BLaER1 treated with 17β-estradiol and CSF1 and Interleukin-3, amounts not matched to agents 10 nM and 100 nM (cell line): ENCODE measurements at regions not wholly inside any gene's neighbourhood (a gene's known extent, or its start where the extent isn't known, plus 50 kb on each side); places are given as distances from the start of the nearest gene placed in this dataset.

Experiments
- H3K27ac ChIP-seq, 11 experiments: shearing (Covaris generic); formaldehyde crosslinking; 2 replicates each; pipeline ENCODE4 v1.8.1; 2022
- H3K27me3 ChIP-seq, 11 experiments: shearing (Covaris generic); formaldehyde crosslinking; 2 replicates each; pipeline ENCODE4 v1.8.1; 2022
- H3K36me3 ChIP-seq, 11 experiments: shearing (Covaris generic); formaldehyde crosslinking; 2 replicates each; pipeline ENCODE4 v1.8.1; 2022
- H3K4me1 ChIP-seq, 10 experiments: shearing (Covaris generic); formaldehyde crosslinking; 2 replicates each; pipeline ENCODE4 v1.8.1; 2022
- H3K4me2 ChIP-seq, 11 experiments: shearing (Covaris generic); formaldehyde crosslinking; 2 replicates each; pipeline ENCODE4 v1.8.1; 2022
- H3K4me3 ChIP-seq, 10 experiments: shearing (Covaris generic); formaldehyde crosslinking; 2 replicates each; pipeline ENCODE4 v1.8.1; 2022
- H3K9ac ChIP-seq, 11 experiments: shearing (Covaris generic); formaldehyde crosslinking; 2 replicates each; pipeline ENCODE4 v1.8.1; 2022
- H3K9me3 ChIP-seq, 11 experiments: shearing (Covaris generic); formaldehyde crosslinking; replicated peaks in 1 of 11; 2 replicates each; pipeline ENCODE4 v1.8.1; 2022
- H4K20me1 ChIP-seq, 11 experiments: shearing (Covaris generic); formaldehyde crosslinking; 2 replicates each; pipeline ENCODE4 v1.8.1; 2022
- Cebpa-rat ChIP-seq, 11 experiments: shearing (Covaris generic); IDR thresholded peaks; 2 replicates each; pipeline ENCODE4 v1.8.1; 2022

DNA sequence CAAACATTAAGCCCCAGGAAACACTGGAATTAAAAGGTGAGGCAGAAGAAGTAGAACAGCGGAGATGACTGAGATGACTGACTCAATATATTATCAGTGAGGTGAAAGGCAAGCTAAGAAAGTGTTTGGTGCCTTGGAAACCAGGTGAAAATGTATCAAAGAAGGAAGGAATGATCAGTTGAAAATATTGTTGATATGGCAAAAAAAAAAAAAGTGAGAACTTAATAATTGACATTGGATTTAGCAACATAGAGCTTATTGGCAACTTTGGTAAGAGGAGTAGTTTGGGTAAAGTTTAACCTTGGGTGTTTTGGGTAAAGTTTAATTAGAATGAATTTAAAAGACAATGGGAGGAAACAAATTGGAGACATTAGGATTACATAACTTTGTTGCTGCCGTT, 127.7 kb upstream of the MYOCD start:
- H3K27me3 ChIP-seq, result no peaks in the 10 kb centered on the region
- H3K4me3 ChIP-seq, result no peak overlapping the region
- no peaks in the 10 kb centered on the region for H4K20me1 ChIP-seq
- no peak overlapping the region for H3K4me2 ChIP-seq
- H3K9ac ChIP-seq, result no peak overlapping the region
- H3K27ac ChIP-seq, result no peak overlapping the region
- no peaks in the 10 kb centered on the region for H3K4me1 ChIP-seq
- H3K9me3 ChIP-seq, result no peaks in the 10 kb centered on the region
- TF ChIP-seq Cebpa-rat (IDR thresholded peaks at IDR 0.05), result no peak
- no peaks in the 10 kb centered on the region for H3K36me3 ChIP-seq

DNA sequence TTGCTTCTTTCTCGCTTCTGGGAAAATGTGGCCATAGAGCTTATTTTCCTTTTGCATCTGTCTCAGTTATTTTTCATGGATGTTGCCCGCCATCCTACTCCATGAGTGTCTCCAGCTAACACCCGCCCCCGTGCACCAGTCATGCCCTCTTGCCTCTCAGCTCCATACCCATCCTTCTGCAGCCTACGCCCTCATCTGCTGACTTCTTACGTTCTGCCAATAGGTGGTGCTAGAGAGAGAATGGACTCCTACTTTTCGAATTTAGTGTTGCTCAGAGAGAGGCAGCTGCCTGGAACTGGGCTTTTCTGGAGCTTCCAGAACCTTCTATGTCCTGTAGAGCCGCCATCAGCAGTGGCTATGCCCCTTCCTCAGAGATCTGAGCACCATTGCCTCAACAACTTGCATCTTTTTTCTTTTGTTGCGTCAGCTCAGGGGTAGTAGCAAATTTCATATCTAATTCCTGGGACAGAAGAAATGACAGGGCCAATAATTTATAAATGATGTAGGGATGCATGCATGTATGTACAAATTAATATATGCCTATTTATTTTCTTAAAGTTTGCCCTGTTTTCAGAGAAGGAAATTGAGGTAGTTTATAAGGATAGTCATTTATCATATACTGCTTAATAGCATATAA, 119.7 kb upstream of the MYOCD start:
- TF ChIP-seq Cebpa-rat (IDR thresholded peaks at IDR 0.05), result no peak
- H3K4me3 ChIP-seq, result no peak overlapping the region
- no peaks in the 10 kb centered on the region for H3K36me3 ChIP-seq
- no peaks in the 10 kb centered on the region for H3K4me1 ChIP-seq
- no peak overlapping the region for H3K9ac ChIP-seq
- H3K27me3 ChIP-seq, result no peaks in the 10 kb centered on the region
- no peaks in the 10 kb centered on the region for H3K9me3 ChIP-seq
- H4K20me1 ChIP-seq, result no peaks in the 10 kb centered on the region
- H3K27ac ChIP-seq, result no peak overlapping the region
- no peak overlapping the region for H3K4me2 ChIP-seq

DNA sequence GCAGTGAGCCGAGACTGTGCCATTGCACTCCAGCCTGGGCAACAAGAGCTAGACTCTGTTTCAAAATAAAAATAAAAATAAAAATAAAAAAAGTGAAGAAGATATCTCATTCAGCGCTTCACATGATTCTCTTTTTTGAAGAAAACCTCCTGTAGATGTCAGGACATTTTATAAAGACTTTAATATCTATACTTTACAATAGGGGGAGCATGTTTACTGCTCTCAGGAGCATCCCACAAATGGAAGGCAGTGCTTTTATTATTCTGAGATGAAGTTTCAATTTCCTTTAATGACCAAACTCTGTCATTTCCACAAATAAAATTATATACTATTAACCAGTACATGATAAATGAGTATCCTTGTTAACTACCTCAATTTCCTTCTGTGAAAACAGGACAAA, 118.7 kb upstream of the MYOCD start:
- no peaks in the 10 kb centered on the region for H3K9me3 ChIP-seq
- no peak overlapping the region for H3K9ac ChIP-seq
- no peak overlapping the region for H3K4me3 ChIP-seq
- no peaks in the 10 kb centered on the region for H3K4me1 ChIP-seq
- no peak overlapping the region for H3K4me2 ChIP-seq
- H3K36me3 ChIP-seq, result no peaks in the 10 kb centered on the region
- no peaks in the 10 kb centered on the region for H4K20me1 ChIP-seq
- no peaks in the 10 kb centered on the region for H3K27me3 ChIP-seq
- TF ChIP-seq Cebpa-rat (IDR thresholded peaks at IDR 0.05), result no peak
- no peak overlapping the region for H3K27ac ChIP-seq

DNA sequence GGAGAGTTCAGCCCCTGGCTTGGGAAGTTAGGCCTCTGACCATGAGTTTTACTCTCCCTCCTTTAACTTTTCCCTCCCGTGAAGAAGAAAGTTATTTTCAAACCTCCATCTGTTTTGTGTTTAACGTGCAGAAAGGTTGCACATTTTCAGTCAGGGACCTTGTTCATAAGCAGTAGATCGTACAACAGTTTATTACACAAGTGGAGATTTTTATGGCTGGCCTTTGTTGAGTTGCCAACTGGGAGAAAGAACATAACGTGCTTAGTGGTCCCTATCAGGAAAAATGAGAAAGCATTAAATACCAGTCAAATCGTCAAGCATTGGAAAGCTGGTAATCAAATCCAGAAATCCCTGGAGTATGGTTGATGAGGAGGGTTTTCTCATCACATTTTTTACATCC, 117.9 kb upstream of the MYOCD start:
- Histone ChIP-seq H3K4me1 (no peaks in the 10 kb centered on the region), H3K4me3 (no peak overlapping the region)

DNA sequence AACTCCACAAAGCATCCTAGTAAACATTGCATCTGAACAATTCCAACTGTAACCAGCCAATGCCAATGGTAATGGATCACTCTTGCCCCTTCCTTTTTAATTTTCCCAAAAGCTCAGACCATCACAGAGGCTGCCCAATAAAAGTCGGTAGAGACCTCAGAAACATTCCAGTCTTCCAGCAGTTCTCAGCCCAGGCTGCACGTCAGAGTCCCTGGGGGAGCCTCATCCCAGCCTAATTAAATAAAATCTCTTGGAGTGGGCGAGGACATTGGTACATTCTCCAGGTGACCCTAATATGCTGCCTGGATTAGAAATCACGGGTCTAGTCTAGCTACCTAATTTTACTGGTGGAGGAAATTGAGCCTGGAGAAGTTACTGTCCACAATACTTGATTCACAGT, 117.1 kb upstream of the MYOCD start:
- no peak overlapping the region for H3K4me2 ChIP-seq
- H3K9me3 ChIP-seq, result no peaks in the 10 kb centered on the region
- H3K4me3 ChIP-seq, result no peak overlapping the region
- no peaks in the 10 kb centered on the region for H3K36me3 ChIP-seq
- no peak overlapping the region for H3K9ac ChIP-seq
- no peaks in the 10 kb centered on the region for H3K27me3 ChIP-seq
- no peaks in the 10 kb centered on the region for H3K4me1 ChIP-seq
- H4K20me1 ChIP-seq, result no peaks in the 10 kb centered on the region
- no peak overlapping the region for H3K27ac ChIP-seq
- TF ChIP-seq Cebpa-rat (IDR thresholded peaks at IDR 0.05), result no peak

More for the DNA sequence above, 117.9 kb upstream of the MYOCD start:
- H4K20me1 ChIP-seq, result no peaks in the 10 kb centered on the region
- no peak for TF ChIP-seq Cebpa-rat (IDR thresholded peaks at IDR 0.05)
- no peaks in the 10 kb centered on the region for H3K36me3 ChIP-seq
- H3K9ac ChIP-seq, result no peak overlapping the region
- H3K9me3 ChIP-seq, result no peaks in the 10 kb centered on the region
- H3K4me2 ChIP-seq, result no peak overlapping the region
- H3K27me3 ChIP-seq, result no peaks in the 10 kb centered on the region
- H3K27ac ChIP-seq, result no peak overlapping the region

DNA sequence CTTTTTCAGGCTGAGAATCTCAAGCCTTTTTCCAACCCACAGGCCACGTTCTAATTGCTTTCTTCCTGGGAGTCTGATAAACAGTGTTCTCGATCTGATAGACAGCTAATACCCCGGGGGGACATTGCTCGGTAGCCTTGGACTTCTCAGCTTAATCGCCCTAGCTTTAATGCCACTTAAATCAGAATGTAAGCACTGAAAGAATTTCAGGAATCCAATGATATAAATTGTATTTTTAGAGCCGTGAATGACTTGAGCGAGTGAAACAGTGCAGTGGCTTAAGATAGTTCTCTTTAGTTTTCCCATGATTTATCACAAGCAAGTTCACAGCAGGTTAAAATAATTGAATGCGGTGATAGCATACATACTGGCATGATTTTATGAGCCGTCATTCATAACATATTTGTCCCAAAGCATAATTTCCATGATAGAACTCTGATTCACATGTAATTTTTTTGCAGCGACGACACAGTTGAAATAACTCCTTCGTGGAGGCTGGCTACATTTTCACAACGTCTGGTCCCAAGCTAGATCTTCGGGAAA, 116.1 kb upstream of the MYOCD start:
- no peaks in the 10 kb centered on the region for H3K36me3 ChIP-seq
- TF ChIP-seq Cebpa-rat (IDR thresholded peaks at IDR 0.05), result no peak
- no peak overlapping the region for H3K4me2 ChIP-seq
- no peak overlapping the region for H3K4me3 ChIP-seq
- H4K20me1 ChIP-seq, result no peaks in the 10 kb centered on the region
- H3K27me3 ChIP-seq, result no peaks in the 10 kb centered on the region
- H3K9ac ChIP-seq, result no peak overlapping the region
- no peaks in the 10 kb centered on the region for H3K4me1 ChIP-seq
- H3K27ac ChIP-seq, result no peak overlapping the region
- H3K9me3 ChIP-seq, result no peaks in the 10 kb centered on the region

DNA sequence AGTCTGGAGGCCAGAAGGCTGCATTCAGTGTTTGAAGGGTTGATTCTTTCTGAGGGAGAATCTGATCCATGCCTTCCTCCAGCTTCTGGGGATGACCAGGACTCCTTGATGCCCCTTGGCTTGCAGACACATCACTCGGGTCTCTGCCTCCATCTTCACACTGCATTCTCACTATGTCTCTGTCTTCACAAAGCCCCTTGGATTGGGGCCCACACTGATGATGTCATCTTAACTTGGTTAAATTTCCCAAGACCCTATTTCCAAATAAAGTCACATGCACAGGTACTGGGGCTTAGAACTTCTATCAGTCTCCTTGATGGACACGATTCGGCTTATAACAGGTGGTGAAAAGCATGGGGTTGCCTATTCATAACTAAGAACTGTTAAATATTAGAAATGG, 112.1 kb upstream of the MYOCD start:
- Histone ChIP-seq H3K36me3 (no peaks in the 10 kb centered on the region), H3K4me2 (no peak overlapping the region), H3K9me3 (no peaks in the 10 kb centered on the region), H3K4me1 (no peaks in the 10 kb centered on the region), H3K9ac (no peak overlapping the region), H3K27ac (no peak overlapping the region), H4K20me1 (no peaks in the 10 kb centered on the region), H3K4me3 (no peak overlapping the region), H3K27me3 (no peaks in the 10 kb centered on the region)
- no peak for TF ChIP-seq Cebpa-rat (IDR thresholded peaks at IDR 0.05)

DNA sequence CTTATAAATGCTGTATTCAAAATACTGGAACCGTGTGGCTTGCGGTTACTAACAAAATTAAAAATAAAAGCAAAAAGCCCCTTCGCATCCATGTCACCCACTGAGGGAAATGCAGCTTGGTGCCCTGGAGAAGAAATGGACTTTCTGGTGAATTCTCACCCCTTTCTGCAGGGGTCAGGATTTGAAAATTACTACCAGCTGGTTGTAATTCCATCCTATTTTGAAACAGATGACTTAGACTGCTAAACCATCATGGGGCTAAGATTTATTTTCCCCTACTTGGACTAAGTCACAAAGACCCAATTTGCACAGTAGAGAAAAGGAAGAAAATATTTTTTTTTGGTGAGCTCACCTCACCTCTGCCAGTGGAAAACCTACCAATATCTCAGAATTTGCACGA, 111.4 kb upstream of the MYOCD start:
- Histone ChIP-seq H3K9me3 (no peaks in the 10 kb centered on the region), H3K9ac (no peak overlapping the region), H3K4me2 (no peak overlapping the region), H3K36me3 (no peaks in the 10 kb centered on the region), H3K4me3 (no peak overlapping the region), H4K20me1 (no peaks in the 10 kb centered on the region), H3K4me1 (no peaks in the 10 kb centered on the region), H3K27me3 (no peaks in the 10 kb centered on the region), H3K27ac (no peak overlapping the region)
- no peak for TF ChIP-seq Cebpa-rat (IDR thresholded peaks at IDR 0.05)

DNA sequence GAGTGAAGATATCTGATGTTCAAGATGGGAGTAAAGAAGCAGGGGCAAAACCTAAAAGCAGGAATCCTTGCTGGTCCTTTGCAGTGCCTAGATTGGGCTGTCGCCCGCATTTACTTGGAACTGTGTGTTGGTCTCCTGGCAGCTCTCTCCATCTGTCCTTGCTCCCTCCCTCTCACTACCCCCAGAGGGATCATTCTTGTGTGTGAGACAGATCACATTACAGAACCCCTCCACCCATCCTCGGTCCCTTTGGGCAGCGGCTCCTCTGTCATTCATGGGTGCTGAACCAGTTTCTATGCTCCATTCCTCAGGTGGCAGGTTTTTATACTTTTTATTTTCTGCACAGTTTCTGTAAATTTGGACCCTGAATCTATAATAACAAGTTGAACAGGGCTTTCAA, 99.4 kb upstream of the MYOCD start:
- Histone ChIP-seq H3K4me1 (0 out of 20 replicates have a peak, but pooled peaks cover 0 to 5% (median 0%) of the 10 kb centered on the region in 10 experiments), H3K27me3 (no peaks in the 10 kb centered on the region), H4K20me1 (no peaks in the 10 kb centered on the region), H3K4me2 (no peak overlapping the region), H3K9me3 (no peaks in the 10 kb centered on the region), H3K9ac (no peak overlapping the region), H3K4me3 (no peak overlapping the region), H3K36me3 (no peaks in the 10 kb centered on the region), H3K27ac (no peak overlapping the region)
- TF ChIP-seq Cebpa-rat (IDR thresholded peaks at IDR 0.05), result no peak
